ENCODE measurements at regions not wholly inside any gene's neighbourhood (a gene's known extent, or its start where the extent isn't known, plus 50 kb on each side); places are given as distances from the start of the nearest gene placed in this dataset.
"Not testable (repeated sequence)": the region's sequence is repeated elsewhere in the genome, so short reads cannot be mapped to it uniquely, and the experiment has no call there.

GRCh38 chr7:16250655-16251054 is 170.7 kb downstream of the CRPPA start:
- H3K27me3 ChIP-seq; ATAC-seq; H3K4me1 ChIP-seq; H3K4me3 ChIP-seq; H3K27ac ChIP-seq; H3K36me3 ChIP-seq; DNase-seq; intact Hi-C loops (cut with DNase I): not testable (repeated sequence)
- 98 to 99% methylated on average over 2 of the region's 2 CpGs for WGBS, 2 donors
- peaks cover 0 to 16% (median 5%) of the 10 kb centered on the region in 11 donors for H3K9me3 ChIP-seq

GRCh38 chr7:16249204-16249603 is 172.1 kb downstream of the CRPPA start:
- intact Hi-C loops (cut with DNase I); DNase-seq; H3K36me3 ChIP-seq; H3K27ac ChIP-seq; ATAC-seq; H3K9me3 ChIP-seq; H3K27me3 ChIP-seq; H3K4me1 ChIP-seq; H3K4me3 ChIP-seq: not testable (repeated sequence)
- 97% methylated on average over 7 of the region's 7 CpGs for WGBS, 2 donors

GRCh38 chr7:16248556-16248955 is 172.8 kb downstream of the CRPPA start:
- intact Hi-C loops (cut with DNase I): not testable (repeated sequence)

GRCh38 chr7:16244469-16244868 is 176.9 kb downstream of the CRPPA start:
- Histone ChIP-seq H3K36me3 (peaks cover 0 to 3% (median 0%) of the 10 kb centered on the region in 9 donors), H3K9me3 (peaks cover 0 to 8% (median 0%) of the 10 kb centered on the region in 11 donors), H3K4me3 (no peak overlapping the region), H3K27ac (no peak overlapping the region), H3K4me1 (no peaks in the 10 kb centered on the region), H3K27me3 (no peaks in the 10 kb centered on the region)
- no peak for TF ChIP-seq CTCF (IDR thresholded peaks at IDR 0.05)
- WGBS, 2 donors: 69 to 86% methylated on average over 3 of the region's 3 CpGs
- intact Hi-C loops (cut with DNase I): no loop called here
- no peak for ATAC-seq
- no peak for DNase-seq

More at GRCh38 chr7:16248556-16248955, 172.8 kb downstream of the CRPPA start:
- not testable (repeated sequence) for H3K9me3 ChIP-seq, H3K27me3 ChIP-seq, H3K4me1 ChIP-seq, ATAC-seq, H3K4me3 ChIP-seq, DNase-seq, H3K27ac ChIP-seq, H3K36me3 ChIP-seq
- WGBS, 2 donors: 98 to 99% methylated on average over 6 of the region's 6 CpGs

- no peaks in the 10 kb centered on the region for H3K4me1 ChIP-seq
- no peak overlapping the region for H3K27ac ChIP-seq
- no peaks in the 10 kb centered on the region for H3K36me3 ChIP-seq
- H3K9me3 ChIP-seq: peaks cover 0 to 2% (median 0%) of the 10 kb centered on the region in 11 donors
- WGBS, 2 donors: 96 to 97% methylated on average over 4 of the region's 4 CpGs
- DNase-seq: no peak
- H3K4me3 ChIP-seq: no peak overlapping the region
- TF ChIP-seq CTCF (IDR thresholded peaks at IDR 0.05): no peak
- no peak for ATAC-seq
- intact Hi-C loops (cut with DNase I): no loop called here
- no peaks in the 10 kb centered on the region for H3K27me3 ChIP-seq
These were observed 178.4 kb downstream of the CRPPA start for GRCh38 chr7:16242920-16243319.

- no peaks in the 10 kb centered on the region for H3K36me3 ChIP-seq
- no peak overlapping the region for H3K4me3 ChIP-seq
- H3K27ac ChIP-seq: no peak overlapping the region
- DNase-seq (no peak), ATAC-seq (no peak)
- H3K9me3 ChIP-seq: no peaks in the 10 kb centered on the region
- intact Hi-C loops (cut with DNase I): no loop called here
- peaks cover 0 to 2% (median 0%) of the 10 kb centered on the region in 9 donors for H3K4me1 ChIP-seq
- H3K27me3 ChIP-seq: no peaks in the 10 kb centered on the region
- no peak for TF ChIP-seq CTCF (IDR thresholded peaks at IDR 0.05)
These were observed 180.3 kb downstream of the CRPPA start for GRCh38 chr7:16241017-16241416.

Data from heart right ventricle (tissue), 16 donors.